ENCODE measurements at regions not wholly inside any gene's neighbourhood (a gene's known extent, or its start where the extent isn't known, plus 50 kb on each side); places are given as distances from the start of the nearest gene placed in this dataset.

DNA sequence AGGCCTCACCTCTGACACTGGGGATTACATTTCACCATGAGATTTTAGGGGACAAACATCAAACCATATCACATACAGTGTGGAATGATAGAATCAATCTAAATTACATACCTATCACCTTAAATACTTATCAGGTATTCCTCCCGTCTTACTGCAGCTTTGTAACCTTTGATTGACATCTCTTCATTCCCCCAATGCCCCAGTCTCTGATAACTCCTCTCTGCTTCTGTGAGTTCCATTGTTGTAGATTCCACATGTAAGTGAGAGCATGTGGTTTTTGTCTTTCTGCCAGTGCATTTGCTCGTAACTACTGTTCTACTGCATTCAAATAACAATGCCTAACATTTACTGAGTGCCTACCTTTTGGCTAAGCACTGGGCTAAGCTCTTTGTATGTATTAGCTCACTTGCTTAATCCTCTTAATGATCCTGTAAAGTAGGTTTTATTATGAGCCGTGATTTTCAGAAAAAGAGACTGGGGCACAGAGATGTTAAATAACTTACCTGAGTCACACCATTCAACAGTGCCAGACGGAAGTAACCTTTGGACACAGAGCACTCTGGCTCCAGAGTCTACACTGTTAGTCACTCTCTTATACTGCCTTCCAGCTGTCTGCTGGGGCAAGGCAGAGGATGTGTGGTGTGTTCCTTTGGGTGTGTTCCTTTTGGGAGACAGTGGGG is 63.7 kb upstream of the ESX1 start:
- Mint-ChIP-seq H3K9me3 (no peaks in the 10 kb centered on the region), H3K4me1 (ENCODE audit: low read depth) (no peaks in the 10 kb centered on the region), H3K27ac (no peak overlapping the region), H3K4me3 (no peak overlapping the region), H3K27me3 (ENCODE audit: low read depth) (no peaks in the 10 kb centered on the region), H3K36me3 (ENCODE audit: low read depth) (no peaks in the 10 kb centered on the region)
- DNase-seq, result no peak
- CTCF ChIA-PET, result no interaction called here
- intact Hi-C loops (cut with micrococcal nuclease), result no loop called here

DNA sequence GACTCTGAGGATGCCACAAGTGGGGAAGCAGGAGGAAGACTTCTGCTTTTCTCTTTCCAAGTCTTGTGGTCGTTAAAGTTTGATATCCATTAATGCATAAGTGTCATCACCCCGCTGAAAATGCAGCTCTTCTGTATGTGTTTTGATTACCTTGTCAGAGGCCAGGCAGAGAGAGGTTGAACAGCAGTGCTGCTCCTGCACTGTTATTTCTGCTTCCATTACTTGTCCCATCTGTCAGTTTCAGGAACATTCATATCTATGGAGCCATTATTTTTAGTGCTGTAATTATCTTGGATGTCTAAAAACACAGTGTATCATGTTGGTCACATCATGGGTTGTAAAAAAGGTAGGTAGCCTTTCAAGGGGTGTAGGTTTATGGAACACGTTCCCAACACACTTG is 62.0 kb upstream of the ESX1 start:
- Mint-ChIP-seq H3K27ac (no peak overlapping the region), H3K4me3 (no peak overlapping the region), H3K36me3 (ENCODE audit: low read depth) (no peaks in the 10 kb centered on the region), H3K27me3 (ENCODE audit: low read depth) (no peaks in the 10 kb centered on the region), H3K9me3 (no peaks in the 10 kb centered on the region), H3K4me1 (ENCODE audit: low read depth) (no peaks in the 10 kb centered on the region)
- no peak for DNase-seq
- CTCF ChIA-PET, result no interaction called here
- intact Hi-C loops (cut with micrococcal nuclease), result no loop called here

DNA sequence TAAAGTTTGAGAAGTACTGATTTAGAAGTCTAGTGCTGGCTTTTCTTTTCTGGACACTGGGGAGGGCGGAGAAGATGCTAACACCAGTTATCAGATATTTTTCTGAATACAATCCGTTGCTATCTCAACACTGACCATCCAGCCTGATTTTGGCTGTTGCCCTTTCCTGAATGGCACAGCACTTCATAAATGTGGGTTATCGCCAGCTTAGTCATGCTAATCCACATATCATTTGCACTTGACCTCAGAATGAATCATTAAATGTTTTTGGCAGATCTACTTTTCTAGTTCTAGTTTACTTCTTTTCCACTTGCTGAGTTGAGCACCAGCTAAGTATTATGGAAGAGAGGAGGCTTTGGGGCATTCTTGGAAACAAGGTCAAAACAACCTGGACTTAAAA is 60.8 kb upstream of the ESX1 start:
- Mint-ChIP-seq H3K36me3 (ENCODE audit: low read depth) (no peaks in the 10 kb centered on the region), H3K4me1 (ENCODE audit: low read depth) (no peaks in the 10 kb centered on the region), H3K4me3 (no peak overlapping the region), H3K9me3 (no peaks in the 10 kb centered on the region), H3K27ac (no peak overlapping the region), H3K27me3 (ENCODE audit: low read depth) (no peaks in the 10 kb centered on the region)
- intact Hi-C loops (cut with micrococcal nuclease), result no loop called here
- no peak for DNase-seq
- CTCF ChIA-PET, result no interaction called here

DNA sequence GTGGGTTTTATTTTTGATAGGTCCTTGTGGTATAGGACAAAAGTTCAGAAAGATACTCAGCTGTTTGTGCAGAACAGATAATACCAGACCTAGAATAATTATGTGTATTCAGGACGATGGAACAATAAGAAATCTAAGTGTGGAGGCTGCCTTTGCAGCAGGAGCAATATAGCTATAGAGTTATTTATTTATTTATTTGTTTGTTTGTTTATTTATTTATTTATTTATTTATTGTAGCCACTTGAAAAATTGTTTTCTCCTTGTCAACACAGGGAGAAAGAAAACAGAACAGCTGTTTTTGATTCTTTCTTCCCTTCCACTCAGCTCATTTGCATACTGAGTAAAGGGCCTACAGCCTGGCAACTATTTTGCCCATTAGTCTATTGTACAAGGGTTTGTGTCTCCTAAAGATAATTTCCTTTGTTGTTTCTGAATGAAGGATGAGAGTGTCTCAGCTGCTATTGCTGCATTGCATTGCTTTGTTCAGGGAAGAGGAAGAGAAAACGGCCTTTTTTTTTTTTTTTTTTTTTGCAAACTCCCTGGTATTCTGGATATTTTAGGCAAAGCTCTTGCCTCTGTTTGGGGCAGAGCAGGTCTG is 56.0 kb upstream of the ESX1 start:
- Mint-ChIP-seq H3K27ac (no peak overlapping the region), H3K4me3 (no peak overlapping the region), H3K27me3 (ENCODE audit: low read depth) (no peaks in the 10 kb centered on the region), H3K4me1 (ENCODE audit: low read depth) (no peaks in the 10 kb centered on the region), H3K36me3 (ENCODE audit: low read depth) (no peaks in the 10 kb centered on the region), H3K9me3 (no peaks in the 10 kb centered on the region)
- CTCF ChIA-PET, result no interaction called here
- intact Hi-C loops (cut with micrococcal nuclease), result no loop called here
- DNase-seq, result no peak

DNA sequence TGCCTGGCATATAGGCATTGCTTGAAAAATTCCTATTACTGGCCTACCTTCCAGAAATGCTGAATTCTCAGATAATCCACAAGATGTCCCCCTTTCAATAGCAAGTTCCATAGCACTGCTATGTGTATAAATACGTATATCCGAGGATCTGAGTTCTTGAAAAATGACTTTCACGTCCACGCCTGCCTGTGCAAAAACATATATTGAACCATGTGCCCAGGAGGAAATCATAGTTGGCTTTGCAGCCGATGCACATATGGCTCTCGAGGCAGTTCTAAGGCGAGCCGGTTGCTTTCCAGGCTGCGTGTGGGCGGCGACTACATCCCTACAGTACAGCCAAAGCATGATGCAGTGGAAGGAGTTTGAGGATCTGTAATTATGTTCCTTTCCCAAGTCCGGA is 55.4 kb upstream of the ESX1 start:
- CTCF ChIA-PET, result no interaction called here
- Mint-ChIP-seq H3K9me3 (no peaks in the 10 kb centered on the region), H3K4me3 (no peak overlapping the region), H3K27ac (no peak overlapping the region), H3K4me1 (ENCODE audit: low read depth) (no peaks in the 10 kb centered on the region), H3K36me3 (ENCODE audit: low read depth) (no peaks in the 10 kb centered on the region), H3K27me3 (ENCODE audit: low read depth) (no peaks in the 10 kb centered on the region)
- no peak for DNase-seq
- intact Hi-C loops (cut with micrococcal nuclease), result no loop called here

DNA sequence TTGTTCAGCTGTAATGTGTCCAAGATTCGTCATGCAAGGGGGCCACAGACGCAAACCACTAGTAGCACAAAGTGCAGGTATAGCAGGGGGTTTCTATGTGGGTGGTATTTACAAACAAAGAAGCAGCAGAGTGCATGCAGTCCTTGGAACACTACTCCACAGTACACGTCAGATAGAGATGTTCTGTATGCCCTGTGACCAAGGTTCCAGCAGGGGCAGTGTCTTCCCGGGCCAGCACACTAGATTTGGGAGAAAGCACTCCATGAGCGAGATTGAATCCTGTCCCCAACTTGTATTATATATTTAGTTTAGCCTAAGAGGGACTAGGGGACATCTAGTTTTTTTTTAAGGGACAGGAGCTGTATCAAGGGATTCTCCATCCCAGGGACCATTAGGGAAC is 54.4 kb upstream of the ESX1 start:
- no peak for DNase-seq
- Mint-ChIP-seq H3K4me1 (ENCODE audit: low read depth) (no peaks in the 10 kb centered on the region), H3K4me3 (no peak overlapping the region), H3K36me3 (ENCODE audit: low read depth) (no peaks in the 10 kb centered on the region), H3K27me3 (ENCODE audit: low read depth) (no peaks in the 10 kb centered on the region), H3K27ac (no peak overlapping the region), H3K9me3 (no peaks in the 10 kb centered on the region)
- intact Hi-C loops (cut with micrococcal nuclease), result no loop called here
- CTCF ChIA-PET, result no interaction called here

DNA sequence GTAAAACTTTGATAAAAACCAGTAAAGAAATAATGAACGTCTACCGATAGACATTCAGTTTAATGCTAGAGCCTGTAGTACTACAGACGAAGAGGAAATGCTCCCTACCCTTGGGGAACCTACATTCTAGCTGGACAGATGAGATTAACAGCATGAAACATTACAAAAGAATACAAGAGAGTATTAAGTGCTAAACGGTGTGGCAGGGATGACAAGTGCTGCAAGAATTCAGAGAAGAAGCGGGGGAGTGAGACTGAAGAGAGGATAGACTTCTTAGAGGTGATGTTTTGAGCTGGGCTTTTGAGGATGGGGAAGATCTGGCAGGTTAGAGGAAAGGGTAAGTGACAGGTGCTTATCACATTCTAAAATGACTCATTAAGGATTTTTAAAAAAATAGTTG is 52.6 kb upstream of the ESX1 start:
- H3K4me3 Mint-ChIP-seq, result no peak overlapping the region
- no peaks in the 10 kb centered on the region for H3K27me3 Mint-ChIP-seq (ENCODE audit: low read depth)
- H3K27ac Mint-ChIP-seq, result no peak overlapping the region
- intact Hi-C loops (cut with micrococcal nuclease), result no loop called here
- H3K9me3 Mint-ChIP-seq, result no peaks in the 10 kb centered on the region
- no peak for DNase-seq
- no peaks in the 10 kb centered on the region for H3K36me3 Mint-ChIP-seq (ENCODE audit: low read depth)
- CTCF ChIA-PET, result no interaction called here
- no peaks in the 10 kb centered on the region for H3K4me1 Mint-ChIP-seq (ENCODE audit: low read depth)

DNA sequence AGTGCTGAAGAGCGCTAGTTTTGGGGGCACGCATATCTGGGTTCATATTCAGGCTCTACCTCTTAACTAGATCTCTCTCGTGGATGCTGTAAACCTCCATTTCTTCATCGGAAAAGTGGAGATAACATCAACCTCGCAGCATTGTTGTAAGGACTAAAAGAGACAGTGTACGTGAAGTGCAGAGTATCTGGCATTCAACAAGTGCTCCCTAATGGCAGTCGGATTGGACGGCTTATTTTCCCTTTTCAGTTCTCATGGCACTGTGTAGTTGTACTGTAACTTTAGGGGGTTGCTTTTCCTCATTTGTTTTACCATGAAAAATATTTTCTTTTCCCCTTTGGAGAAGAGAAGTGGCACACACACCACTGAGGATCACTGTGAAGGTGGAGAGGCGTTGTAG is 51.4 kb upstream of the ESX1 start:
- no peak for DNase-seq
- Mint-ChIP-seq H3K4me3 (no peak overlapping the region), H3K9me3 (no peaks in the 10 kb centered on the region), H3K27ac (no peak overlapping the region), H3K4me1 (ENCODE audit: low read depth) (no peaks in the 10 kb centered on the region), H3K36me3 (ENCODE audit: low read depth) (no peaks in the 10 kb centered on the region), H3K27me3 (ENCODE audit: low read depth) (no peaks in the 10 kb centered on the region)
- intact Hi-C loops (cut with micrococcal nuclease), result no loop called here
- CTCF ChIA-PET, result no interaction called here

All from activated naive CD4-positive, alpha-beta T cell treated with anti-CD3 and anti-CD28 coated beads for 36 hours (primary cell).